Nephron (organoid): ENCODE measurements at regions not wholly inside any gene's neighbourhood (a gene's known extent, or its start where the extent isn't known, plus 50 kb on each side); places are given as distances from the start of the nearest gene placed in this dataset.
"Not testable (repeated sequence)": the region's sequence is repeated elsewhere in the genome, so short reads cannot be mapped to it uniquely, and the experiment has no call there.

Experiments
- H3K27ac Mint-ChIP-seq, 3 experiments: 2 replicates each; pipeline ENCODE4 v1.8.0; 2020; ENCODE audit warnings: mixed read lengths in 3 of 3, mild to moderate bottlenecking in 2 of 3, moderate library complexity in 1 of 3
- H3K27me3 Mint-ChIP-seq: 2 replicates; pipeline ENCODE4 v1.8.0; 2021; ENCODE audit warnings: low read depth, mild to moderate bottlenecking, moderate library complexity, mixed read lengths
- H3K36me3 Mint-ChIP-seq: 2 replicates; pipeline ENCODE4 v1.8.0; 2020; ENCODE audit warnings: low read depth, mixed read lengths
- H3K4me1 Mint-ChIP-seq: 2 replicates; pipeline ENCODE4 v1.8.0; 2020; ENCODE audit warnings: mixed read lengths
- H3K4me3 Mint-ChIP-seq, 3 experiments: 2 replicates each; pipeline ENCODE4 v1.8.0; 2020; ENCODE audit warnings: mild to moderate bottlenecking in 3 of 3, mixed read lengths in 3 of 3, moderate library complexity in 2 of 3
- H3K9me3 Mint-ChIP-seq: 2 replicates; pipeline ENCODE4 v1.8.0; 2020; ENCODE audit warnings: mixed read lengths
- CTCF ChIP-seq, 3 experiments: fragments of 200-600 bp; sonication (generic); IDR thresholded peaks; one replicate each; pipeline ENCODE4 v1.5.0; 2021; ENCODE audit warnings: antibody characterized with exemption in 3 of 3; ENCODE audit not compliant: unreplicated experiment in 3 of 3

- no peaks in the 10 kb centered on the region for H3K27me3 Mint-ChIP-seq
- H3K4me3 Mint-ChIP-seq, result no peak overlapping the region
- no peaks in the 10 kb centered on the region for H3K36me3 Mint-ChIP-seq
- peaks cover 21% of the 10 kb centered on the region for H3K9me3 Mint-ChIP-seq
- no peak overlapping the region for H3K27ac Mint-ChIP-seq
- peaks cover 14% of the 10 kb centered on the region for H3K4me1 Mint-ChIP-seq
- TF ChIP-seq CTCF (IDR thresholded peaks at IDR 0.05; ENCODE audit: unreplicated experiment in 3 of 3), result no peak
Observed at GRCh38 chrX:40949071-40949470, 136.2 kb upstream of the USP9X start.

- Mint-ChIP-seq H3K27me3 (no peaks in the 10 kb centered on the region), H3K4me3 (no peak overlapping the region), H3K9me3 (peaks cover 19% of the 10 kb centered on the region), H3K27ac (no peak overlapping the region), H3K36me3 (no peaks in the 10 kb centered on the region), H3K4me1 (peaks cover 5% of the 10 kb centered on the region)
- TF ChIP-seq CTCF (IDR thresholded peaks at IDR 0.05; ENCODE audit: unreplicated experiment in 3 of 3), result no peak
Observed at GRCh38 chrX:40950546-40950945, 134.7 kb upstream of the USP9X start.

- not testable (repeated sequence) for H3K4me1 Mint-ChIP-seq, H3K36me3 Mint-ChIP-seq, H3K4me3 Mint-ChIP-seq, H3K27me3 Mint-ChIP-seq, H3K27ac Mint-ChIP-seq
- H3K9me3 Mint-ChIP-seq, result peaks cover 21% of the 10 kb centered on the region
Observed at GRCh38 chrX:40951407-40951806, 133.8 kb upstream of the USP9X start.

GRCh38 chrX:40952855-40953254 is 132.4 kb upstream of the USP9X start:
- H3K4me3 Mint-ChIP-seq, result no peak overlapping the region
- H3K9me3 Mint-ChIP-seq, result peaks cover 23% of the 10 kb centered on the region
- no peak overlapping the region for H3K27ac Mint-ChIP-seq
- no peaks in the 10 kb centered on the region for H3K4me1 Mint-ChIP-seq
- no peaks in the 10 kb centered on the region for H3K27me3 Mint-ChIP-seq
- TF ChIP-seq CTCF (IDR thresholded peaks at IDR 0.05; ENCODE audit: unreplicated experiment in 3 of 3), result no peak
- H3K36me3 Mint-ChIP-seq, result no peaks in the 10 kb centered on the region

GRCh38 chrX:40953369-40953768 is 131.9 kb upstream of the USP9X start:
- Mint-ChIP-seq H3K36me3 (no peaks in the 10 kb centered on the region), H3K9me3 (peaks cover 21% of the 10 kb centered on the region), H3K27ac (no peak overlapping the region), H3K4me3 (no peak overlapping the region), H3K27me3 (no peaks in the 10 kb centered on the region), H3K4me1 (no peaks in the 10 kb centered on the region)
- no peak for TF ChIP-seq CTCF (IDR thresholded peaks at IDR 0.05; ENCODE audit: unreplicated experiment in 3 of 3)

- no peak overlapping the region for H3K4me3 Mint-ChIP-seq
- H3K36me3 Mint-ChIP-seq, result no peaks in the 10 kb centered on the region
- no peak for TF ChIP-seq CTCF (IDR thresholded peaks at IDR 0.05; ENCODE audit: unreplicated experiment in 3 of 3)
- no peaks in the 10 kb centered on the region for H3K27me3 Mint-ChIP-seq
- peaks cover 17% of the 10 kb centered on the region for H3K9me3 Mint-ChIP-seq
- peaks cover 5% of the 10 kb centered on the region for H3K4me1 Mint-ChIP-seq
- H3K27ac Mint-ChIP-seq, result no peak overlapping the region
Observed at GRCh38 chrX:40960041-40960440, 125.2 kb upstream of the USP9X start.
